UCSD-AML1 (cell line): ENCODE measurements at regions not wholly inside any gene's neighbourhood (a gene's known extent, or its start where the extent isn't known, plus 50 kb on each side); places are given as distances from the start of the nearest gene placed in this dataset.

Source experiments
- DNase-seq: peaks from one replicate; lab custom pipeline; 2025; ENCODE audit not compliant: unreplicated experiment; lab: John Stamatoyannopoulos, UW

DNA sequence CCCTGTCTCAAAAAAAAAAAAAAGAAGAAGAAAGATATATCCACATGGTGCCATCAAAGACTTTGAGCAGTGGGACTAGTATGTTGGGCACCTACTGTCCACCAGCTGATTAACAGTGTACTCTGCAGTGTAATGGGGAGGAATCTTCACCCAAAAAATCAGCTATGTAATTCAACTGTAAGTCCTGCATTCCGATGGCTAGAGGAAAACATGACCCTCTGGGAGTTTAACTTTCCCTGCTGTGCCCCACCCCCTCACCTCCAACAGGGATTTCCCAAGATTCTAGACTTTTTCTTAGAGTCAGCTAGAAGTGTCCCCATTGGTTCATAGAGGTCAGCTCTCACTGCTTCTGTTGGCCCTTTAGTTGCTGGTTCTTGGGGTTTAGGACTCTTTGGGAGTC, 221.2 kb upstream of the CLINT1 start:
- DNase-seq: no peak

DNA sequence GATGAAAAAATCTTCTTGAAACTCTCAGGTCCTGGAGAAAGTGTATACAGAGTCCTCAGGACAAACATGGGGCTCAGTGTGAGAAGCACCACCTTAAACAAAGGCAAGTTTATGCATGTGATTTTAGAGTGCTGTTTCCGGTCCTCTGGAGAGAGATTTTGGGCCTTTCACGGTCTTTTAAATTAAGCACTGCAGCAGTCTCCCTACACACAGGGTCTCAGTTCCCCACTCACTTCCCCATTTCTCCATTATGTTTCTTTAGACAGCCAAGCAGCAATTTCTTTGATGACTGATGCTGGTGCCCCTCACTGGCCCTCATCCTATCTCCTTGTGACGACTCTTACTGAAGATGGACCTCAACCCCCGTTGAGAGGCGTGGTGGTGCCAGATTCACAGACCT, 220.2 kb upstream of the CLINT1 start:
- no peak for DNase-seq

- DNase-seq: peak; percentile 19
Measured at GRCh38 chr5:158074992-158075769, 216.2 kb upstream of the CLINT1 start.

DNA sequence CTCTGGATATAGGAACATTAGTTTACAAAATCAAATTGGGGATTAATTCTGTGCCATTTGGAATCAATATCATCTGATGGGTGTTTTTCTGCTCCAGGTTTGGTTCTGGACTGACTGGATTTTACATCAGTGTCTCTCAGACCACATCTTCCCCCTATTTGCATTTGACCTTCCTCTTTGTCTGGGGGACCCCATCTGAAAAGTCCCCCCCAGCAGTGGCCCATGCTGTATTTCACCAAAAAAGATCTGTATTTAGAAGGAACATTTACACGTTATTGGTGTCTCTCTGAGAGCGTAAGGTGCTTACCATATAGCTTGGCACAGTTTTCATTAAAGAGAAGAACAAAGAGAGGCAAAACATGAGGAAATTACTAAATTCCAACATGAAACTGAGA, 215.6 kb upstream of the CLINT1 start:
- no peak for DNase-seq

GRCh38 chr5:158070859-158071258, 211.9 kb upstream of the CLINT1 start:
- DNase-seq: no peak

DNA sequence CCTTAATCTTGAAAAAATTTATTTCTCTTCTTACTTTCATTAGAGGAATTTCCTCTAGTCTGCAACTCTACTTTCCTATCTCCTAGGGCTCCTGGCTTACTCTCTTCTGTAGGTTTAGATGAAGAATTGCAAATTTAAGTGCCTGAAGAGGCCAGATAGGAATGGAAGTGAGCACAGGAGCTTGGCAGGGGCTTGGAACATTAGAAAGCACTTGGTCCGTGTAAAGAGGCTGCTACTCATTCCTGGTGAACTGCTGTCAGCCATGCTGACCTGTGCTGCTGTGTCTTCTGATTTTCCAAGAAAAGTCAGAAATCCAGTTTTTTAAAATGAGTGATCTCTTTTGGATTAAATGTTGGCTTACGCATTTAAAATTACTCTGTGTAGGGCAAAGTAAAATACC, 210.9 kb upstream of the CLINT1 start:
- DNase-seq: no peak

DNA sequence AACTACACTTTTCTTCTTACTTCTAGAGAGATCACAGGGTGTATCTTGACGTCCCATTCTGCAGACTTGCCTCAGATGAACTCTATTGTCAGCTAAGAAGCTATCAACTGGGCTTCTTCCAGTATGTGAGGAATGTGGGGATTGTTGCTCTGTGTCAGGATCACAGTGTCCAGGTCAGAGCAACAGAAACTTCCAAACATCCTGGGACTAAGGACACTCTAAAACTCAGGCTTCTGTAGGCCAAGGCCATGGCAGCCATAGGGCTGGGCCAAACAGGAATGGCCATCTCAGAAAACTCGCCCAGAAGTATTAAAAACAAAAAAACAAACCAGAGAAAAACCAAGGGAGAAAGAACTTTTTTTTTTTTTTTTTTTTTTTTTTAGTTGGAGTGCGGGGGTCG, 210.0 kb upstream of the CLINT1 start:
- no peak for DNase-seq

- DNase-seq: no peak
Measured at GRCh38 chr5:158066076-158066475, 207.1 kb upstream of the CLINT1 start.

DNA sequence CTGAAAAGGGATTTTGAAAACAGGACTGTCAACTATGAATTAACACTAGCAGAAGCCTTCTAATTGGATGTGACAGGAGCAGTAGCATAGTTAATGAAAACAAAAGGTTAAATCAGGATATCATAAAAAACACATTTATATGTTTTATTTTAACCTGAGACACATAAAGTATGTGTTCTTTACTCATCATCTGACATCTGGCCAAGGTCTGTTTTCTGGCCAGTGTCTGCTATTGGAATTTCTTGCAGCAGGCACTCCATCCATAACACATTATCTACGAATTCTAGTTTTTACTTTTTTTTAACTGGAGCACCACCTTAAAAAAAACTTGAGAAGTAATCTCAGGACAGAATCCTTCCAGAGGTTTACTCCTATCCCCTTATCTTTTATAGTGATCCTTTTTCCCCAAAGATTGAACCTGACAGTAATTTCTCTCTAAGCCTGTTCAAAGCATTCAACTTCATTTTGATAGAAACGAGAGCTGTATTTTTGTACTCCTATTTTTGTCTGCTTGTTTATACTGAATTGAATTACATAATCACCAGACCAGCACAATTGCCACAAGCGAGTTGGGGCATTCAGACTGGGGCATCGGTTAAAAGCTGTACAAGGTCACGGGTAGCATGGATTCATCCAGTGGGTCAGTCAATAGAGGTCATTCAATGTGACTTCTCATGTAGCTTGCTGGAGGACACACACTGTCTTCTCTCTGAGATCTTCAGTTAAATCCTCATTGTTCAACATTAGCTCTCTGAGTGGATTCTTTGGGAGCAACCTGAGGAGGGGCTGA, 205.6 kb upstream of the CLINT1 start:
- no peak for DNase-seq

- DNase-seq: no peak
Measured at GRCh38 chr5:158063052-158063451, 204.1 kb upstream of the CLINT1 start.

- no peak for DNase-seq
Measured at GRCh38 chr5:158061451-158061850, 202.5 kb upstream of the CLINT1 start.

GRCh38 chr5:158060212-158060611, 201.3 kb upstream of the CLINT1 start:
- no peak for DNase-seq

- DNase-seq: no peak
Measured at GRCh38 chr5:158058208-158059120, 199.5 kb upstream of the CLINT1 start.

- DNase-seq: no peak
Measured at GRCh38 chr5:158056130-158056825, 197.3 kb upstream of the CLINT1 start.

- DNase-seq: no peak
Measured at GRCh38 chr5:158055111-158055501, 196.2 kb upstream of the CLINT1 start.

GRCh38 chr5:158054223-158055110, 195.5 kb upstream of the CLINT1 start:
- no peak for DNase-seq

- no peak for DNase-seq
Measured at GRCh38 chr5:158051036-158051435, 192.1 kb upstream of the CLINT1 start.

- no peak for DNase-seq
Measured at GRCh38 chr5:158050421-158050820, 191.5 kb upstream of the CLINT1 start.

DNA sequence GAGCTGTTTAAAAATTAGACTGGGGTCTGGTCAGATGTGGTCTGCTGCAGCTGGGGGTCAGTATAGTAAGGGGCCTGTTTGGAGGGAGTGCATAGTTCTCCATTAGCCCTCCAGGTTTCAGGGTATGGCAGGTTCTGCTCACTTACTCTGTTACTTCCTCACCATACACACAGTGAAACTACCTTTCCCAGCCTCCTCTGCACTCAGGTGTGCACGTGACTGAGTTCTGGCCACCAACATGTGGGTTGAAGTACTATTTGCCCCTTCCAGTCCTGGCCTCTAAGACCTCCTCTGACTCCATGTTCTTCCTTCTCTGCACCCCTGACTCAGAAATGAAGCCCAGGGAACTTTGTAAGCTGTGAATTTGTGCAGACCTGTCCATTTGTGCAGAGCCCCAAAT, 190.5 kb upstream of the CLINT1 start:
- DNase-seq: no peak

DNA sequence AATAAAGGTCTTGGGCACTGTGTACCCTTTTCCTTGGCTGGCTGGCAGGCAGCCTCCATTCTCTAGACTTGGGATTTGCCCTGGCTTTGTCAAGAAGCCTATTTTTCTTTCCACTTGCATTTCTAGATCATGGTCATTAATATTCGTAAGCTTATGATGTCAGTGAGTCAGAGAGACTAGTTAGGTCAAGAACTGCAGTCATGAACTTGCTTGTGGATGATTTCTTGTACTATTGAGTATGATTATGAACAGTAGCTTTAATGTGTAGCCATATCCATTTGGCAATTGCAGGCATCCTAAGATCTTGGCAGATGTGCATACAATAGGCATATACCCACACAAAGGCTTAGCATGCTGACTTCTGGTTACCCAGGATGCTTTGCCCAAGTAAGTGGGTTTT, 186.8 kb upstream of the CLINT1 start:
- DNase-seq: no peak
